A549 (cell line): ENCODE measurements at regions not wholly inside any gene's neighbourhood (a gene's known extent, or its start where the extent isn't known, plus 50 kb on each side); places are given as distances from the start of the nearest gene placed in this dataset.

ENCODE experiments used
- ATAC-seq, 2 experiments: fragments of 200-7000 bp in 1 of 2; fragments of >200 bp in 1 of 2; cut with Nextera tagmentation in 1 of 2; cut with Tn5 transposase in 1 of 2; 3 replicates each; pipeline versions ENCODE4 v1.8.0 to v1.9.1; 2018 to 2020; ENCODE audit warnings: mild to moderate bottlenecking in 1 of 2, moderate library complexity in 1 of 2
- CTCF ChIA-PET: fragments of 300-600 bp; sonication (Branson Sonifier 250); formaldehyde crosslinking; extraction: SDS; loops from one replicate; lab custom pipeline; 2021; ENCODE audit warnings: antibody characterized with exemption, inconsistent platforms; lab: Yijun Ruan, JAX
- POLR2A ChIA-PET: fragments of 350-600 bp; formaldehyde crosslinking; extraction: SDS; loops from one replicate; lab custom pipeline; 2021; ENCODE audit warnings: antibody characterized with exemption, inconsistent platforms; lab: Yijun Ruan, JAX
- DNase-seq, 2 experiments: peaks; one replicate each; pipeline versions ENCODE4 v3.0.0 to v3.0.0-alpha.2; 2011 to 2016; ENCODE audit warnings: low read depth in 1 of 2, low spot score in 1 of 2
- FAIRE-seq: peaks from 2 replicates; lab custom pipeline; 2011; peaks lifted over from hg19 to GRCh38; lab: Jason Lieb, UNC
- H3K27ac ChIP-seq, 2 experiments: fragments of >200 bp; sonication (Bioruptor Twin); formaldehyde crosslinking; 3 replicates each; pipeline ENCODE4 v1.5.1; 2016 to 2017
- H3K4me1 ChIP-seq: fragments of >200 bp; sonication (Bioruptor Twin); formaldehyde crosslinking; 3 replicates; pipeline ENCODE4 v1.6.1; 2016
- H3K4me2 ChIP-seq: fragments of >200 bp; sonication (Bioruptor Twin); formaldehyde crosslinking; 3 replicates; pipeline ENCODE4 v1.6.1; 2016
- H3K4me3 ChIP-seq: fragments of >200 bp; sonication (Bioruptor Twin); formaldehyde crosslinking; 3 replicates; pipeline ENCODE4 v1.5.1; 2016
- H3K9me3 ChIP-seq: fragments of >200 bp; sonication (Bioruptor Twin); formaldehyde crosslinking; 3 replicates; pipeline ENCODE4 v1.6.1; 2016
- ATOH8 ChIP-seq: fragments of 250-450 bp; sonication (Bioruptor Pico); IDR thresholded peaks from 2 replicates; pipeline ENCODE4 v1.5.0; 2020; ENCODE audit warnings: low read depth, mild to moderate bottlenecking, moderate library complexity
- BHLHE40 ChIP-seq: IDR thresholded peaks from 2 replicates; pipeline ENCODE4 v1.6.1; 2012; ENCODE audit warnings: low read depth, low read length, inconsistent platforms
- CBX2 ChIP-seq: fragments of 200-600 bp; sonication (generic); IDR thresholded peaks from 2 replicates; pipeline ENCODE4 v1.6.1; 2016; ENCODE audit warnings: low read depth, mild to moderate bottlenecking, borderline replicate concordance
- CEBPB ChIP-seq, 2 experiments: fragments of >200 bp in 1 of 2; sonication (Bioruptor Twin) in 1 of 2; formaldehyde crosslinking in 1 of 2; IDR thresholded peaks; 2 replicates each; pipeline ENCODE4 v1.6.1; 2012 to 2016
- CHD2 ChIP-seq: fragments of 150-350 bp; IDR thresholded peaks from 2 replicates; pipeline ENCODE4 v1.6.1; 2014; ENCODE audit warnings: low read length; ENCODE audit not compliant: partially characterized antibody
- E2F6 ChIP-seq: IDR thresholded peaks from 2 replicates; pipeline ENCODE4 v1.6.1; 2012; ENCODE audit warnings: low read depth, borderline replicate concordance
- EHMT2 ChIP-seq: fragments of 200-600 bp; sonication (generic); IDR thresholded peaks from 2 replicates; pipeline ENCODE4 v1.6.1; 2016; ENCODE audit warnings: antibody characterized with exemption, low read depth, mild to moderate bottlenecking, moderate library complexity
- FOSB ChIP-seq: fragments of 250-450 bp; sonication (Bioruptor Pico); IDR thresholded peaks from 2 replicates; pipeline ENCODE4 v1.5.0; 2020; ENCODE audit warnings: mild to moderate bottlenecking, moderate library complexity
- FOSL2 ChIP-seq, 2 experiments: fragments of 450-650 bp in 1 of 2; fragments of >200 bp in 1 of 2; sonication (Bioruptor Twin) in 1 of 2; formaldehyde crosslinking; IDR thresholded peaks; 2 replicates each; pipeline versions ENCODE4 v1.5.0 to v1.6.1; 2016 to 2020; ENCODE audit warnings: mild to moderate bottlenecking in 1 of 2, moderate library complexity in 1 of 2
- GATA3 ChIP-seq: IDR thresholded peaks from 2 replicates; pipeline ENCODE4 v1.6.1; 2012; ENCODE audit warnings: borderline replicate concordance
- HEYL ChIP-seq: fragments of 250-450 bp; sonication (Bioruptor Pico); IDR thresholded peaks from 2 replicates; pipeline ENCODE4 v1.8.0; 2021; ENCODE audit warnings: mild to moderate bottlenecking, moderate library complexity
- HOXB5 ChIP-seq: fragments of 250-450 bp; sonication (Bioruptor Pico); IDR thresholded peaks from 2 replicates; pipeline ENCODE4 v1.5.0; 2020; ENCODE audit warnings: mild to moderate bottlenecking, moderate library complexity
- MAFK ChIP-seq: fragments of 450-650 bp; IDR thresholded peaks from 2 replicates; pipeline ENCODE4 v1.6.1; 2014; ENCODE audit not compliant: partially characterized antibody
- MAZ ChIP-seq: fragments of 150-350 bp; IDR thresholded peaks from 2 replicates; pipeline ENCODE4 v1.6.1; 2014; ENCODE audit warnings: antibody characterized with exemption, low read depth, low read length, borderline replicate concordance
- MYC ChIP-seq: IDR thresholded peaks from 2 replicates; pipeline ENCODE4 v1.6.1; 2012; ENCODE audit warnings: mild to moderate bottlenecking, inconsistent platforms, low read length, improper control_type of control experiment, borderline replicate concordance
- NPAS2 ChIP-seq: fragments of 250-450 bp; sonication (Bioruptor Pico); IDR thresholded peaks from 2 replicates; pipeline ENCODE4 v1.8.0; 2022; ENCODE audit warnings: mild to moderate bottlenecking, moderate library complexity, borderline replicate concordance
- RARB ChIP-seq: fragments of 250-450 bp; sonication (Bioruptor Pico); IDR thresholded peaks from 2 replicates; pipeline ENCODE4 v1.8.0; 2021; ENCODE audit warnings: mild to moderate bottlenecking, moderate library complexity
- RCOR1 ChIP-seq: fragments of 150-350 bp; IDR thresholded peaks from 2 replicates; pipeline ENCODE4 v1.6.1; 2014; ENCODE audit warnings: antibody characterized with exemption, low read length, low read depth
- SMC3 ChIP-seq: fragments of >200 bp; sonication (Bioruptor Twin); formaldehyde crosslinking; IDR thresholded peaks from 3 replicates; pipeline ENCODE4 v1.6.1; 2018; ENCODE audit warnings: inconsistent platforms
- SREBF2 ChIP-seq: fragments of 450-650 bp; IDR thresholded peaks from 2 replicates; pipeline ENCODE4 v1.6.1; 2014; ENCODE audit warnings: mild to moderate bottlenecking, moderate library complexity
- TFCP2L1 ChIP-seq: fragments of 250-450 bp; sonication (Bioruptor Pico); IDR thresholded peaks from 2 replicates; pipeline ENCODE4 v1.5.0; 2021; ENCODE audit warnings: mild to moderate bottlenecking
- TP53 ChIP-seq: fragments of 250-450 bp; sonication (Bioruptor Pico); IDR thresholded peaks from 2 replicates; pipeline ENCODE4 v1.5.0; 2021; ENCODE audit warnings: mild to moderate bottlenecking, moderate library complexity
- ZFP36 ChIP-seq: fragments of 450-650 bp; IDR thresholded peaks from 2 replicates; pipeline ENCODE4 v1.6.1; 2014; ENCODE audit warnings: borderline replicate concordance; ENCODE audit not compliant: partially characterized antibody
- ZNF302 ChIP-seq: fragments of 250-450 bp; sonication (Bioruptor Pico); IDR thresholded peaks from 2 replicates; pipeline ENCODE4 v1.9.0; 2021; ENCODE audit warnings: inconsistent platforms, mild to moderate bottlenecking, moderate library complexity
- WGBS: methylation state at CpG from one replicate; pipeline ENCODE4 v1.1.6; 2017; ENCODE audit errors: missing lambda C conversion rate; 5-methylcytosine and 5-hydroxymethylcytosine counted together
- TF ChIP-seq, protein P1 (sequence below): fragments of >200 bp; sonication (Bioruptor Twin); formaldehyde crosslinking; IDR thresholded peaks from 3 replicates; pipeline ENCODE4 v1.6.1; 2016

GRCh38 chr21:20108016-20108415 is 890.2 kb upstream of the NCAM2 start:
- ChIA-PET POLR2A (no interaction called here), CTCF (no interaction called here)
- Histone ChIP-seq H3K4me2 (no peak overlapping the region), H3K9me3 (no peaks in the 10 kb centered on the region), H3K27ac (no peak overlapping the region), H3K4me1 (no peaks in the 10 kb centered on the region), H3K4me3 (no peak overlapping the region)
- ATAC-seq (no peak), DNase-seq (no peak), FAIRE-seq (no peak)
- WGBS = 5% methylated on average over 1 of the region's 1 CpG
- TF ChIP-seq FOSB (CRISPR knock-in tag) (no peak), BHLHE40 (no peak), HEYL (CRISPR knock-in tag) (no peak), FOSL2 (IDR thresholded peaks at IDR 0.05) (no peak), FOSL2 (CRISPR knock-in tag; IDR thresholded peaks at IDR 0.05) (no peak), ZFP36 (no peak), ATOH8 (CRISPR knock-in tag) (no peak), ZNF302 (CRISPR knock-in tag) (no peak), MAZ (no peak), HOXB5 (no peak), TFCP2L1 (CRISPR knock-in tag) (no peak)

- DNase-seq = no peak
- no peak overlapping the region for H3K27ac ChIP-seq
- 3% methylated on average over 2 of the region's 2 CpGs for WGBS
- no peaks in the 10 kb centered on the region for H3K9me3 ChIP-seq
- no peak for FAIRE-seq
- no peak overlapping the region for H3K4me2 ChIP-seq
- POLR2A ChIA-PET = no interaction called here
- CTCF ChIA-PET = no interaction called here
- H3K4me1 ChIP-seq = no peaks in the 10 kb centered on the region
- ATAC-seq = no peak
- no peak overlapping the region for H3K4me3 ChIP-seq
- TF ChIP-seq CEBPB (IDR thresholded peaks at IDR 0.05) = no peak
- TF ChIP-seq, protein P1, sequence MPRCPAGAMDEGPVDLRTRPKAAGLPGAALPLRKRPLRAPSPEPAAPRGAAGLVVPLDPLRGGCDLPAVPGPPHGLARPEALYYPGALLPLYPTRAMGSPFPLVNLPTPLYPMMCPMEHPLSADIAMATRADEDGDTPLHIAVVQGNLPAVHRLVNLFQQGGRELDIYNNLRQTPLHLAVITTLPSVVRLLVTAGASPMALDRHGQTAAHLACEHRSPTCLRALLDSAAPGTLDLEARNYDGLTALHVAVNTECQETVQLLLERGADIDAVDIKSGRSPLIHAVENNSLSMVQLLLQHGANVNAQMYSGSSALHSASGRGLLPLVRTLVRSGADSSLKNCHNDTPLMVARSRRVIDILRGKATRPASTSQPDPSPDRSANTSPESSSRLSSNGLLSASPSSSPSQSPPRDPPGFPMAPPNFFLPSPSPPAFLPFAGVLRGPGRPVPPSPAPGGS = no peak
- TF ChIP-seq GATA3 = no peak
- no peak for TF ChIP-seq TP53
- TF ChIP-seq SREBF2 = no peak
- no peak for TF ChIP-seq SMC3
- no peak for TF ChIP-seq NPAS2 (CRISPR knock-in tag)
- TF ChIP-seq MAFK = no peak
- no peak for TF ChIP-seq RCOR1
- TF ChIP-seq E2F6 = no peak
- no peak for TF ChIP-seq CHD2
- TF ChIP-seq MYC = no peak
- TF ChIP-seq ZFP36 = no peak
- TF ChIP-seq CBX2 = no peak
- no peak for TF ChIP-seq MAZ
- no peak for TF ChIP-seq RARB
- TF ChIP-seq EHMT2 = no peak
Observed at GRCh38 chr21:20108976-20109540, 889.2 kb upstream of the NCAM2 start.
